T-cell (primary cell): ENCODE measurements at regions not wholly inside any gene's neighbourhood (a gene's known extent, or its start where the extent isn't known, plus 50 kb on each side); places are given as distances from the start of the nearest gene placed in this dataset.
A peak's percentile ranks its signal among the peaks of the same experiment; 100 is the strongest.

ENCODE experiments used
- ATAC-seq, 4 experiments: fragments of 200-7000 bp in 3 of 4; fragments of 150-1000 bp in 1 of 4; cut with Tn5 transposase; replicated peaks in 1 of 4; 1 replicate in 3 of 4; 2 replicates in 1 of 4; pipeline ENCODE4 v1.10.0; 2021; ENCODE audit warnings: moderate library complexity in 3 of 4, mild to moderate bottlenecking in 2 of 4, moderate number of reproducible peaks in 1 of 4
- CTCF ChIA-PET, 2 donors: fragments of 300-600 bp; sonication (Branson Sonifier 250); formaldehyde crosslinking; loops; one replicate each; lab custom pipeline; 2022; ENCODE audit warnings: antibody characterized with exemption in 2 of 2; lab: Charles Lee
- POLR2A ChIA-PET, 2 donors: fragments of 300-600 bp; sonication (Branson Sonifier 250); formaldehyde crosslinking; loops; one replicate each; lab custom pipeline; 2022; ENCODE audit warnings: antibody characterized with exemption in 2 of 2; lab: Charles Lee
- DNase-seq, 35 experiments: peaks; one replicate each; pipeline versions ENCODE4 v3.0.0 to v3.0.0-alpha.2; 2013 to 2023
- H3K27ac ChIP-seq: one replicate; pipeline ENCODE4 v1.5.1; 2013; ENCODE audit warnings: low read length
- H3K27me3 ChIP-seq, 2 experiments: replicated peaks in 1 of 2; 1 replicate in 1 of 2; 2 replicates in 1 of 2; pipeline versions ENCODE4 v1.6.1 to v1.7.0; 2013; ENCODE audit warnings: low read length in 1 of 2, mixed read lengths in 1 of 2; ENCODE audit not compliant: control insufficient read depth in 2 of 2, insufficient read depth in 2 of 2; ENCODE audit errors: extremely low read depth in 1 of 2
- H3K36me3 ChIP-seq, 2 donors: 1 replicate in 1 of 2; 2 replicates in 1 of 2; pipeline versions ENCODE4 v1.6.1 to v1.7.0; 2013; ENCODE audit warnings: low read length in 1 of 2; ENCODE audit not compliant: control insufficient read depth in 2 of 2, insufficient read depth in 1 of 2; ENCODE audit errors: extremely low read depth in 1 of 2
- H3K4me1 ChIP-seq, 2 experiments: 1 replicate in 1 of 2; 2 replicates in 1 of 2; pipeline versions ENCODE4 v1.6.1 to v1.7.0; 2013; ENCODE audit warnings: low read length in 2 of 2, mixed read lengths in 1 of 2; ENCODE audit not compliant: insufficient read depth in 2 of 2, control insufficient read depth in 1 of 2; ENCODE audit errors: extremely low read depth in 1 of 2
- H3K4me3 ChIP-seq, 2 donors: 1 replicate in 1 of 2; 2 replicates in 1 of 2; pipeline versions ENCODE4 v1.5.1 to v1.7.0; 2013; ENCODE audit warnings: mild to moderate bottlenecking in 2 of 2, low read length in 1 of 2, moderate library complexity in 1 of 2; ENCODE audit not compliant: control insufficient read depth in 1 of 2; ENCODE audit errors: extremely low read depth in 1 of 2
- H3K9me3 ChIP-seq: 2 replicates; pipeline ENCODE4 v1.7.0; 2013
- H3K27ac Mint-ChIP-seq, 2 donors: one replicate each; pipeline ENCODE4 v1.8.0; 2020 to 2021; ENCODE audit warnings: mild to moderate bottlenecking in 2 of 2, mixed read lengths in 2 of 2
- H3K27me3 Mint-ChIP-seq, 2 donors: one replicate each; pipeline ENCODE4 v1.8.0; 2021 to 2022; ENCODE audit warnings: mixed read lengths in 2 of 2
- H3K36me3 Mint-ChIP-seq: one replicate; pipeline ENCODE4 v1.8.0; 2021; ENCODE audit warnings: mixed read lengths
- H3K4me1 Mint-ChIP-seq, 3 donors: one replicate each; pipeline ENCODE4 v1.8.0; 2020 to 2022; ENCODE audit warnings: mixed read lengths in 3 of 3, mild to moderate bottlenecking in 1 of 3
- H3K4me3 Mint-ChIP-seq, 3 donors: one replicate each; pipeline ENCODE4 v1.8.0; 2020 to 2022; ENCODE audit warnings: mild to moderate bottlenecking in 3 of 3, mixed read lengths in 3 of 3, moderate library complexity in 3 of 3
- H3K9me3 Mint-ChIP-seq, 3 donors: one replicate each; pipeline ENCODE4 v1.8.0; 2020 to 2022; ENCODE audit warnings: mixed read lengths in 3 of 3
- WGBS: methylation state at CpG from one replicate; pipeline ENCODE4 v1.1.5; 2013; ENCODE audit warnings: missing lambda C conversion rate; ENCODE audit not compliant: insufficient coverage; 5-methylcytosine and 5-hydroxymethylcytosine counted together

- ATAC-seq (no peak), DNase-seq (no peak)
- no peak overlapping the region for H3K27ac ChIP-seq
- no peaks in the 10 kb centered on the region for H3K9me3 ChIP-seq
- H3K27ac Mint-ChIP-seq: no peak overlapping the region
- no peaks in the 10 kb centered on the region for H3K4me1 ChIP-seq
- POLR2A ChIA-PET: interaction anchor here in 1 of 2 donors (0.7 kb wide), 1 partner anchor 47 kb away, joined by 4 read pairs; no protein-coding TSS in a partner anchor
- no peak overlapping the region for H3K4me3 Mint-ChIP-seq
- no peaks in the 10 kb centered on the region for H3K27me3 ChIP-seq
- no peaks in the 10 kb centered on the region for H3K36me3 ChIP-seq
- H3K4me3 ChIP-seq: no peak overlapping the region
- no peaks in the 10 kb centered on the region for H3K27me3 Mint-ChIP-seq
- H3K9me3 Mint-ChIP-seq: peaks cover 0 to 4% (median 0%) of the 10 kb centered on the region in 3 donors
- H3K36me3 Mint-ChIP-seq: no peaks in the 10 kb centered on the region
- 80% methylated on average over 2 of the region's 4 CpGs for WGBS
- CTCF ChIA-PET: no interaction called here
- peaks cover 5 to 15% (median 7%) of the 10 kb centered on the region in 3 donors for H3K4me1 Mint-ChIP-seq
Observed at GRCh38 chr5:23014825-23015224, 161.7 kb upstream of the CDH12 start.

GRCh38 chr5:23014266-23014665, 161.1 kb upstream of the CDH12 start:
- peaks cover 0 to 2% (median 0%) of the 10 kb centered on the region in 3 donors for H3K9me3 Mint-ChIP-seq
- H3K4me1 Mint-ChIP-seq: peaks cover 5 to 15% (median 7%) of the 10 kb centered on the region in 3 donors
- no peaks in the 10 kb centered on the region for H3K27me3 Mint-ChIP-seq
- H3K4me1 ChIP-seq: no peaks in the 10 kb centered on the region
- WGBS: 63% methylated on average over 1 of the region's 1 CpG
- DNase-seq (no peak), ATAC-seq (no peak)
- no peaks in the 10 kb centered on the region for H3K36me3 ChIP-seq
- H3K36me3 Mint-ChIP-seq: no peaks in the 10 kb centered on the region
- H3K27me3 ChIP-seq: no peaks in the 10 kb centered on the region
- H3K4me3 ChIP-seq: no peak overlapping the region
- POLR2A ChIA-PET: no interaction called here
- no peak overlapping the region for H3K27ac Mint-ChIP-seq
- H3K4me3 Mint-ChIP-seq: peak overlapping the region in 1 of 3 donors; percentile 83
- no peak overlapping the region for H3K27ac ChIP-seq
- no peaks in the 10 kb centered on the region for H3K9me3 ChIP-seq
- CTCF ChIA-PET: no interaction called here

GRCh38 chr5:23013395-23013998, 160.4 kb upstream of the CDH12 start:
- ATAC-seq (no peak), DNase-seq (no peak)
- Histone ChIP-seq H3K27ac (no peak overlapping the region), H3K4me1 (no peaks in the 10 kb centered on the region), H3K36me3 (no peaks in the 10 kb centered on the region), H3K4me3 (peak overlapping the region in 1 of 2 donors; percentile 28), H3K27me3 (no peaks in the 10 kb centered on the region), H3K9me3 (no peaks in the 10 kb centered on the region)
- Mint-ChIP-seq H3K27ac (peak overlapping the region; percentile 71 to 85), H3K27me3 (no peaks in the 10 kb centered on the region), H3K4me1 (peaks cover 5 to 15% (median 7%) of the 10 kb centered on the region in 3 donors), H3K9me3 (peaks cover 0 to 2% (median 0%) of the 10 kb centered on the region in 3 donors), H3K4me3 (peak overlapping the region; percentile 79 to 83 (median 81)), H3K36me3 (no peaks in the 10 kb centered on the region)
- ChIA-PET POLR2A (no interaction called here), CTCF (no interaction called here)
- no CpG with 5 or more reads among the region's 4 CpGs for WGBS

GRCh38 chr5:23012842-23013241, 159.7 kb upstream of the CDH12 start:
- Mint-ChIP-seq H3K27me3 (no peaks in the 10 kb centered on the region), H3K4me1 (peaks cover 5 to 15% (median 7%) of the 10 kb centered on the region in 3 donors), H3K27ac (peak overlapping the region in 1 of 2 donors; percentile 76), H3K4me3 (peak overlapping the region; percentile 79 to 83 (median 81)), H3K36me3 (no peaks in the 10 kb centered on the region), H3K9me3 (peaks cover 0 to 2% (median 0%) of the 10 kb centered on the region in 3 donors)
- Histone ChIP-seq H3K4me1 (no peaks in the 10 kb centered on the region), H3K36me3 (no peaks in the 10 kb centered on the region), H3K27me3 (no peaks in the 10 kb centered on the region), H3K4me3 (peak overlapping the region in 1 of 2 donors; percentile 28), H3K9me3 (no peaks in the 10 kb centered on the region), H3K27ac (no peak overlapping the region)
- no peak for ATAC-seq
- WGBS: no CpG with 5 or more reads among the region's 5 CpGs
- no peak for DNase-seq
- ChIA-PET CTCF (no interaction called here), POLR2A (interaction anchor here in 1 of 2 donors (0.7 kb wide), 1 partner anchor 138 kb away, joined by 3 read pairs; no protein-coding TSS in a partner anchor)

DNA sequence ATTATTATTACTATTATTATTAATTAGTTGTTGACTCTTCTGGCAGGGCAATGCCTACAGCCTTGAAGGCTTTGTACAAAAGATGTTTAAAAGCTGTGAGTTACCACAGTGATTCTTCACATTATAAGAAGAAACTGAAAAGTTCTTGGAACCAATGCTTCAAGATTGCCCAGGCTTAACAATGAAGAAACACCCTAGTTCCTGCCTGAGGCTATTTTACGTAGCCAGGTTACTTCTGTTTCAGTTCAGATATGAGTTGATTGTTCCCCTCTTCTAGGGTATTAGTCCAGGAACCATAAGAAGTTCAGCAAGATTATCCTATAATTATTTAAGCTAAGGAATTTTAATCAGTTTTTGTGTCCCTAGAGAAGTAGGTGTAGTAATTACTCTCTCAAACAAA, 154.6 kb upstream of the CDH12 start:
- DNase-seq (no peak), ATAC-seq (no peak)
- Histone ChIP-seq H3K36me3 (no peaks in the 10 kb centered on the region), H3K9me3 (no peaks in the 10 kb centered on the region), H3K27ac (no peak overlapping the region), H3K27me3 (no peaks in the 10 kb centered on the region), H3K4me3 (no peak overlapping the region), H3K4me1 (no peaks in the 10 kb centered on the region)
- Mint-ChIP-seq H3K9me3 (peaks cover 0 to 6% (median 6%) of the 10 kb centered on the region in 3 donors), H3K27me3 (no peaks in the 10 kb centered on the region), H3K36me3 (no peaks in the 10 kb centered on the region), H3K27ac (no peak overlapping the region), H3K4me3 (no peak overlapping the region), H3K4me1 (peaks cover 0 to 6% (median 2%) of the 10 kb centered on the region in 3 donors)
- no CpG with 5 or more reads among the region's 1 CpG for WGBS
- CTCF ChIA-PET: no interaction called here
- POLR2A ChIA-PET: no interaction called here

DNA sequence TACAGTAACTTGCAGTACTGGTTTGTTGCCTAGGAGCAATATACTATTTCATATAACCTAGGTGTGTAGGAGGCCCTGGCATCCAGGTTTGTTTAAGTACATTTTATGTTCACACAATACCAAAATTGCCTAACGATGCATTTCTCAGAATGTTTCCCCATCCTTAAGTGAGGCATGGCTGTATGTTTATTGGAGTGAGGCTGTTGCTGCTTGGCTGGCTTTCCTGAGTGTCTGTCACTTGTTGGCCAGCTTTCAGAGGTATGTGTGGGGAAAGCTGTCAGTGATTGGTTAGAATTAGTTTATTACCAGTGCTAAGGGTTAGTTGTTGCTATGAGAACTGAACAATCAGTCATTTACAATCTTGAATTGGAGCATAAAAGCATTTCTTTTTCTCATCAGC, 154.1 kb upstream of the CDH12 start:
- Mint-ChIP-seq H3K4me3 (no peak overlapping the region), H3K27me3 (no peaks in the 10 kb centered on the region), H3K9me3 (peaks cover 0 to 6% (median 6%) of the 10 kb centered on the region in 3 donors), H3K4me1 (peaks cover 0 to under 1% (median 0%) of the 10 kb centered on the region in 3 donors), H3K36me3 (no peaks in the 10 kb centered on the region), H3K27ac (no peak overlapping the region)
- ChIA-PET CTCF (no interaction called here), POLR2A (no interaction called here)
- H3K36me3 ChIP-seq: no peaks in the 10 kb centered on the region
- ATAC-seq: no peak
- H3K27me3 ChIP-seq: no peaks in the 10 kb centered on the region
- DNase-seq: no peak
- no peaks in the 10 kb centered on the region for H3K4me1 ChIP-seq
- H3K4me3 ChIP-seq: no peak overlapping the region
- WGBS: no CpG with 5 or more reads among the region's 1 CpG
- H3K27ac ChIP-seq: no peak overlapping the region
- no peaks in the 10 kb centered on the region for H3K9me3 ChIP-seq
